IPS-18a (cell line): ENCODE measurements at regions not wholly inside any gene's neighbourhood (a gene's known extent, or its start where the extent isn't known, plus 50 kb on each side); places are given as distances from the start of the nearest gene placed in this dataset.

Experiments used
- H3K27ac ChIP-seq: one replicate; pipeline ENCODE4 v1.5.1; 2013; ENCODE audit warnings: low read length
- H3K27me3 ChIP-seq: one replicate; pipeline ENCODE4 v1.6.1; 2013; ENCODE audit warnings: mild to moderate bottlenecking, low read length; ENCODE audit not compliant: control insufficient read depth, insufficient read depth
- H3K36me3 ChIP-seq: one replicate; pipeline ENCODE4 v1.6.1; 2013; ENCODE audit warnings: low read depth, low read length; ENCODE audit not compliant: control insufficient read depth
- H3K4me1 ChIP-seq: one replicate; pipeline ENCODE4 v1.6.1; 2013; ENCODE audit warnings: low read depth, low read length; ENCODE audit not compliant: control insufficient read depth
- H3K4me3 ChIP-seq: one replicate; pipeline ENCODE4 v1.5.1; 2013; ENCODE audit warnings: low read length
- H3K9ac ChIP-seq: one replicate; pipeline ENCODE4 v1.6.1; 2013; ENCODE audit warnings: mild to moderate bottlenecking, low read length, moderate library complexity
- H3K9me3 ChIP-seq: one replicate; pipeline ENCODE4 v1.6.1; 2013; ENCODE audit warnings: low read depth, low read length; ENCODE audit not compliant: control insufficient read depth

DNA sequence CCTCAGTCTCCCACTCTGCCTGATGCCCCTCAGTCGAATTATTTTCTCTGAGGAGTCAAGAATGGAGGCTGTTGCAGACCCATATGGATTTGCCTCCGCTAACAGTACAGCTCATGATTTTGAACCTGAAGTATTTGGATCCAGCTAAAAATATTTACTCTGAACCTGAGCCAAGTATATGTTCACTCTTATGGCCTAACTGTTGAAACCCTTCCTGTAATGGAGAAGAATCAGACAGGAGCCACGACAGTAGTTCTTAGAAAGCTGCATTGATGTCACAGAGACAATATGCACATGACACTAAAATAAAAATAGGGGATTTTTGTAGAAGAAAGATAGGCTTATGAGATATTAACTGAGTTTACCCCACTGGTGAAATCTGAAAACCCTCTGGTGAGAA lies 1128.3 kb upstream of the FLRT2 start:
- Histone ChIP-seq H3K4me1 (peaks cover 12% of the 10 kb centered on the region), H3K9me3 (no peaks in the 10 kb centered on the region), H3K27me3 (no peaks in the 10 kb centered on the region), H3K27ac (no peak overlapping the region), H3K36me3 (no peaks in the 10 kb centered on the region), H3K9ac (no peak overlapping the region), H3K4me3 (no peak overlapping the region)

DNA sequence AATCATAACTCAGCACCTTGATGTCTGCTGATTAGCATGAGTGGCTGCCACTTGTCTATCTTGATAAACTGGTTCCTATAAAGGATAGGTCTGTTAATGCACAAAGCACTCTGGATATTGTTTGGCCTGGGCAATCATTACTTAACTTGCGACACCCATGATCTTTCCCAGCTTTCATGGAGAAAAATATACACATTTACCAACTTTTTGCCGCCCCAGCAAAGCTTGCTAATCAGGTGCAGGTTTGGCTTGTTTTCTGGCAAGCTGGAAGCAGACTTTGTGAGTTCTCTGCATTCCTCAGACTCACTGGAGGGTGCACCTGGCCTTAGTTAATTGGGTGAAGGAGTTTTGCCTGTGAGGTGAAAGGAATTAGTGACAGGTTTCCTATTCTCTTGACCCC lies 1126.4 kb upstream of the FLRT2 start:
- Histone ChIP-seq H3K4me1 (peaks cover 12% of the 10 kb centered on the region), H3K27me3 (no peaks in the 10 kb centered on the region), H3K9ac (no peak overlapping the region), H3K27ac (peak overlapping the region; percentile 10), H3K4me3 (no peak overlapping the region), H3K36me3 (no peaks in the 10 kb centered on the region), H3K9me3 (no peaks in the 10 kb centered on the region)

DNA sequence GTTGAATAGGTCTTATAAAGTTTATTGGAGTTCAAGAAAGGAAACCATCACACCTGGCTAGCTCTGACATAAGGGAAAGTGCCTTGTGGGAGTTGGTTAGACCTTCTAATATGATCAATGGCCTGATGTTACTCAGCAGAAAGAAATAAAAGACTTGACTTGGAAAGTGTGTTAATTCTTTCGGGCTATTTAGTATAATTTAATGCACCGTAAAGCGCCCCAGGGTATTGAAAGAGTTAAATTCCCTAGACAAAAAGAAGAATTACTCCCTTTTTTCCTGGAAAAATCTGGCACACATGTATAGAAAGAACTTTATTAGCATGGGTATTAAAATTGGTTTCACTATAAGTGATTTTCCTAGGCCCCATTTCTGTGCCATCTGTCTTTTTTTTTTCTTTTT lies 1125.7 kb upstream of the FLRT2 start:
- H3K4me1 ChIP-seq, result peaks cover 14% of the 10 kb centered on the region
- no peak overlapping the region for H3K9ac ChIP-seq
- H3K27ac ChIP-seq, result no peak overlapping the region
- no peak overlapping the region for H3K4me3 ChIP-seq
- H3K36me3 ChIP-seq, result no peaks in the 10 kb centered on the region
- H3K9me3 ChIP-seq, result no peaks in the 10 kb centered on the region
- H3K27me3 ChIP-seq, result no peaks in the 10 kb centered on the region

DNA sequence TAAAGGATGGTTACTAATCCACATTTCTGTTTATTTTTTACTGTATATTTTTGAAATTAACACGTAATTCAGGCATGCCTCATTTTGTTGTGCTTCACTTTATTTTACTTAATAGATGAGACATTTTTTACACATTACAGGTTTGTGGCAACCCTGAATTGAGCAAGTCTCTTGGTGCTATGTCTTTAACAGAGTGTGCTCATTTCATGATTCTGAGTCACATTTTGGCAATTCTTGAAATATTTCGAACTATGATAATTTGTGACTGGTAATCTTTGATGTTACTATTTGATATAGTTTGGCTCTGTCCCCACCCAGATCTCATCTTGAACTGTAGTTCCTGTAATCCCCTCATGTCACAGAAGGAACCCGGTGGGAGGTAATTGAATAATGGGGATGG lies 1120.5 kb upstream of the FLRT2 start:
- Histone ChIP-seq H3K9me3 (no peaks in the 10 kb centered on the region), H3K4me3 (no peak overlapping the region), H3K27me3 (no peaks in the 10 kb centered on the region), H3K36me3 (no peaks in the 10 kb centered on the region), H3K9ac (no peak overlapping the region), H3K4me1 (peaks cover 12% of the 10 kb centered on the region), H3K27ac (no peak overlapping the region)

DNA sequence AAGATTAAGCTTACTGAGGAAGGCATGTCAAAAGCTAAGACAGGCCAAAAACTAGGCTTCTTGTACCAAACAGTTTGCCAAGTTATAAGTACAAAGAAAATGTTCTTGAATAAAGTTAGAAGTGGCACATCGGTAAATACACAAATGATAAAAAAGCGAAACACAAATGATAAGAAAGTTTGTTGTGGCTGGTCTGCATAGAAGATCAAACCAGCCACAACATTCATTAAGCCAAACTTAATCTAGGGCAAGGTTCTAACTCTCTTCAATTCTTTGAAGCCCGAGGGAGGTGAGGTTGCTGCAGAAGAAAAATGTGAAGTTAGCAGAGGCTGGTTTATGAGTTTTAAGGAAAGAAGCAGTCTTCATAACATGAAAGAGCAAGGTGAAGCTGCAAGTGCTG lies 1119.6 kb upstream of the FLRT2 start:
- Histone ChIP-seq H3K9me3 (no peaks in the 10 kb centered on the region), H3K36me3 (no peaks in the 10 kb centered on the region), H3K4me3 (no peak overlapping the region), H3K27me3 (no peaks in the 10 kb centered on the region), H3K4me1 (peaks cover 8% of the 10 kb centered on the region), H3K9ac (no peak overlapping the region), H3K27ac (no peak overlapping the region)

DNA sequence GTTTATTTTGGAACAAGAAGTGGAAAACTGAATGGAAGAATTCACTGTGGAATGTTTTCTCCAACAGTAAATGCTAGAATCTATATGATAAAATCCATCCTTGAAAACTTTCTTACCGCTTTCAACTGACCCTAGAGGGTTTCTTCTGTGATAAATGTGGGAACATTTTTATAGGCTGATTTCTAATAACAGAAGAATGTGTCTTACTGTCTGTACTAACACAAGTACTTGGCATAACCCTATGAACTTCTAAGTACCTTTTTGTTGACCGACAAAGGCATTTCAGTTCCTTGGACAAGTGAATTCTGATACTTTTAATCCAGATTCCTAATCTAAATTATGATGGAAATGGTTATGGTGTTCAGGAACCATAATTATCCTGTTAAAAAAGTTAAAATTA lies 1109.7 kb upstream of the FLRT2 start:
- no peaks in the 10 kb centered on the region for H3K27me3 ChIP-seq
- H3K36me3 ChIP-seq, result no peaks in the 10 kb centered on the region
- H3K9me3 ChIP-seq, result no peaks in the 10 kb centered on the region
- no peak overlapping the region for H3K27ac ChIP-seq
- H3K4me3 ChIP-seq, result no peak overlapping the region
- H3K4me1 ChIP-seq, result no peaks in the 10 kb centered on the region
- no peak overlapping the region for H3K9ac ChIP-seq

DNA sequence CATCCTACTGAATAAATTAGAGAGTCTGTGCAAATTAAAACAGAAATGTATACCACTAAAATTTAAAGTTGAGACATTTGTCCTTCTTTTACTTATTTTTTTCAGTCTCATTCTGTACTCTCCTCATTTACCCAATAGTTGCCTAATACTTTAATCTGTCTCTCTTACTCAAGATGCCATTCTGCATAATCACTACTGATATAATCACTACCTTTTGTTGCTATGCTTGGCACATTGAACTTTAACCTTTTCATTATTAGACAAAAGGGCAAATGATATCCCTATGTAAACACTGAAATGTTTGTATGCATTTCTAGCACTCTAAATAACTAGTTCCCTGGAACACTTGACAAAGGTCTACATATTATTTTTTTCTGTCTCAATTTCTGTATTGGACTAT lies 1108.3 kb upstream of the FLRT2 start:
- Histone ChIP-seq H3K27ac (no peak overlapping the region), H3K9ac (no peak overlapping the region), H3K4me3 (no peak overlapping the region), H3K27me3 (no peaks in the 10 kb centered on the region), H3K9me3 (no peaks in the 10 kb centered on the region), H3K4me1 (no peaks in the 10 kb centered on the region), H3K36me3 (no peaks in the 10 kb centered on the region)

DNA sequence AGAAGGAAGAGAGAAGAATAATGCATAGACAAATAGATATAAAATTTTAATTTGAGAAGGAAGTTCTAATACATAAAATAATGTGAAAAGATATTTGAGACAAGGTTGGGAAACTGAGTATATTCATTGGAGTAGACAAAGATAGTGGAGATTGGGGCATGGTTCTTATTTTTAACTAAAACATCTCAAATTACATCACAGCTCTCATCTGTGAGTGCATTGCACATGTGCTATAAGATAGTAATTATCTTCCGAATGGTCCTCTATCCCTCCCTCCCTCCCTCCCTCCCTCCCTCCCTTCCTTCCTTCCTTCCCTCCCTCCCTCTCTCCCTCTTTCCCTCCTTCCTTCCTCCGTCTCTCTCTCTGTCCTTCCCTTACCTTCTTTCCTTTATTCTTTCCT lies 1104.0 kb upstream of the FLRT2 start:
- H3K9me3 ChIP-seq, result no peaks in the 10 kb centered on the region
- no peaks in the 10 kb centered on the region for H3K4me1 ChIP-seq
- H3K9ac ChIP-seq, result no peak overlapping the region
- no peak overlapping the region for H3K27ac ChIP-seq
- no peaks in the 10 kb centered on the region for H3K27me3 ChIP-seq
- no peaks in the 10 kb centered on the region for H3K36me3 ChIP-seq
- no peak overlapping the region for H3K4me3 ChIP-seq

DNA sequence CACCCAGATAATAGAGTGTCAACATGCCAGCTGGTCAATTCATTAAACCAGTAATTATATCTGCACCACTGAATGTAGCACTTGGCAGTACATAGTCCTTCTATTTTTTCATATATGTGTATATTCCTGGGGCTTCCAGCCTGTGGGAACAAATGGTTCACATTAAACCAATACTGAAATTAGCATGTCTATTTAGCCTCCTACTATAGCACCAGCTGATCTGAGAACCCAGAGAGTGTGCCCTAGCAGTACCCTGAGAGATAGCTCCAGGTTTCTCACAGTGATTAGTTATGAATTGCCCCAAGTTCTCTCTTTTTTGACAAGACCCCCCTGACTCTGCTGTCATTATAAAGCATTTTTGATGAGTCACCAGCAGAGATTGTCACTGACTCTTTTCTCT lies 1097.3 kb upstream of the FLRT2 start:
- Histone ChIP-seq H3K27ac (no peak overlapping the region), H3K36me3 (no peaks in the 10 kb centered on the region), H3K27me3 (no peaks in the 10 kb centered on the region), H3K9ac (no peak overlapping the region), H3K4me3 (no peak overlapping the region), H3K9me3 (no peaks in the 10 kb centered on the region), H3K4me1 (peaks cover 19% of the 10 kb centered on the region)

DNA sequence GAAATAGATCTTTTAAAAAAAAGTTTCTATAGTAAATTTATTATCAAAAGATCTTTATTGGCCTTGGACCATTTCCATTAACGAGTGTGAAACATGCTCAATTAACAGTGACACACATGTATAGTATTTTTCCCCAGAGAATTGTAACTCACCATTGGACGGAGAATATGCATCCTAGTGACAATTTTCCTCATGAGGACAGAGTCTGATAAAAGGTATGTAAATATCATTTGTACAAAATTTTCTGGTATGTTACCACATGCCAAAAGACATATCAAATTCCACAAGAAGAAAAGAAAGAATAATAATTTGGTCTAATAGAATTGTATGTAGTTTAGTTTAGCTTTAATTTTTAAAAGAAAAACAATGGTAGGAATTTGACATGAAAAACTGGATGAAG lies 1096.0 kb upstream of the FLRT2 start:
- Histone ChIP-seq H3K27me3 (no peaks in the 10 kb centered on the region), H3K9me3 (no peaks in the 10 kb centered on the region), H3K36me3 (no peaks in the 10 kb centered on the region), H3K4me3 (no peak overlapping the region), H3K9ac (no peak overlapping the region), H3K4me1 (peaks cover 19% of the 10 kb centered on the region), H3K27ac (no peak overlapping the region)

DNA sequence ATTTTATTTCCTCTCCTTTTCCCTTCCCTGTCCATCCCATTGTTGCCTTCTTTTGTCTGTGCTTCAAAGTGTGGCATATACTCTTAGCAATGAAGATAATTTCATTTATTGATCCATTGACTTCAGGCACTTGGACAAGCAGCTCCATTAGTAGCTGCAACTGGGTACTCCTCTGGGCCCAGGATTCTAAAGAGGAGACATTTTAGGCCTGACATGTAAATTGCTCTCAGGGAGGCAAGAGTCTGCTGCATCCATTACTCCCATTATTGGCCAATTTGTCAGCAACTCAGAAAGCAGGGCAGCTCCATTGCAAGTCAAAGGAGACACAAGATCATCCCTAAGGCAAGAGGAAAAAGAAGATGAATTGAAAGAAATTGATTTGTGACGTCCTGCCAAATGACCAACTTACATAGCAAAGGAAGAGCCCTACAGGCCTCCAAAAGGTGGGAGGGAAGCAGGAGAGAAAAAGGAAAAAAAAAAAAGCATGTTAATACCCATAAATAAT lies 1094.1 kb upstream of the FLRT2 start:
- Histone ChIP-seq H3K4me3 (no peak overlapping the region), H3K9me3 (no peaks in the 10 kb centered on the region), H3K36me3 (no peaks in the 10 kb centered on the region), H3K27ac (no peak overlapping the region), H3K4me1 (peaks cover 19% of the 10 kb centered on the region), H3K27me3 (no peaks in the 10 kb centered on the region), H3K9ac (no peak overlapping the region)

DNA sequence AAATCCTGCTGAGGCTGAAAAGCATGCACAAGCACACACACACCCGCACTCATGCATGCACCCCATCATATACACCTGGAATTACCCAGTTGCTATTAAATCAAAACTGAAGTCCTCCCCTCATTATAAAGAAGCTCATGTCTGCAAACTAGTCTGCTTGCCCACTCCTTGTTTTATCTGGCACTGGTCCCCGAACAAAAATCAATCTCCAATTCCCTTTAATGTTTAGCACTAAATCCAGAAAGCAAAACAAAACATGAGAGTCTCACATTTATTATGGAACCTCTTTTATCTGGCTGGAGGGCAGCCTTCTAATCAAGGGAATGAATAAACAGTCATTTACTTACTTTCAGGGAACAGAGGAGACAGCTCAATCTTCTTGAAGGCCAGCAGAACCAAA lies 1093.4 kb upstream of the FLRT2 start:
- Histone ChIP-seq H3K36me3 (no peaks in the 10 kb centered on the region), H3K27me3 (no peaks in the 10 kb centered on the region), H3K4me3 (no peak overlapping the region), H3K4me1 (peaks cover 19% of the 10 kb centered on the region), H3K9ac (no peak overlapping the region), H3K9me3 (no peaks in the 10 kb centered on the region), H3K27ac (no peak overlapping the region)
